ENCODE measurements at regions not wholly inside any gene's neighbourhood (a gene's known extent, or its start where the extent isn't known, plus 50 kb on each side); places are given as distances from the start of the nearest gene placed in this dataset. TPM values are rescaled to one million over a fixed set of nuclear protein-coding genes. Genes with fewer than 3 reads are reported as not detected.

Small RNA genes in the stretch of these regions (small RNA-seq; reads per million reads assigned to genes)
- gene IGKV1OR2-11, result not detected
- gene IGKV1OR2-6, result not detected
- not detected for gene IGKV1OR2-9
- gene IGKV2OR2-8, result not detected
- gene IGKV3OR2-5, result not detected
